ENCODE measurements at regions not wholly inside any gene's neighbourhood (a gene's known extent, or its start where the extent isn't known, plus 50 kb on each side); places are given as distances from the start of the nearest gene placed in this dataset.
"Not testable (repeated sequence)": the region's sequence is repeated elsewhere in the genome, so short reads cannot be mapped to it uniquely, and the experiment has no call there.

GRCh38 chr7:65510187-65510538, 136.5 kb downstream of the ZNF92 start:
- DNase-seq (ENCODE audit: low read depth), result not testable (repeated sequence)

- not testable (repeated sequence) for DNase-seq (ENCODE audit: low read depth)
These were observed 146.1 kb downstream of the ZNF92 start for GRCh38 chr7:65519751-65520150.

- not testable (repeated sequence) for DNase-seq (ENCODE audit: low read depth)
These were observed 172.0 kb downstream of the ZNF92 start for GRCh38 chr7:65545465-65546161.

GRCh38 chr7:65549589-65550443, 176.2 kb downstream of the ZNF92 start:
- DNase-seq (ENCODE audit: low read depth), result not testable (repeated sequence)

GRCh38 chr7:65550444-65550809, 176.8 kb downstream of the ZNF92 start:
- DNase-seq (ENCODE audit: low read depth), result not testable (repeated sequence)

- not testable (repeated sequence) for DNase-seq (ENCODE audit: low read depth)
These were observed 177.4 kb downstream of the ZNF92 start for GRCh38 chr7:65551042-65551441.

GRCh38 chr7:65554553-65555476, 181.2 kb downstream of the ZNF92 start:
- not testable (repeated sequence) for DNase-seq (ENCODE audit: low read depth)

- not testable (repeated sequence) for DNase-seq (ENCODE audit: low read depth)
These were observed 184.9 kb downstream of the ZNF92 start for GRCh38 chr7:65558584-65558983.

- not testable (repeated sequence) for DNase-seq (ENCODE audit: low read depth)
These were observed 188.2 kb downstream of the ZNF92 start for GRCh38 chr7:65561786-65562372.

- DNase-seq (ENCODE audit: low read depth), result not testable (repeated sequence)
These were observed 188.9 kb downstream of the ZNF92 start for GRCh38 chr7:65562522-65562921.

- not testable (repeated sequence) for DNase-seq (ENCODE audit: low read depth)
These were observed 189.7 kb downstream of the ZNF92 start for GRCh38 chr7:65563333-65563732.

GRCh38 chr7:65568226-65568625, 194.6 kb downstream of the ZNF92 start:
- DNase-seq (ENCODE audit: low read depth), result not testable (repeated sequence)

- DNase-seq (ENCODE audit: low read depth), result not testable (repeated sequence)
These were observed 197.3 kb downstream of the ZNF92 start for GRCh38 chr7:65570990-65571389.

GRCh38 chr7:65572581-65572980, 198.9 kb downstream of the ZNF92 start:
- DNase-seq (ENCODE audit: low read depth), result not testable (repeated sequence)

GRCh38 chr7:65576370-65576769, 202.7 kb downstream of the ZNF92 start:
- DNase-seq (ENCODE audit: low read depth), result not testable (repeated sequence)

- not testable (repeated sequence) for DNase-seq (ENCODE audit: low read depth)
These were observed 209.0 kb downstream of the ZNF92 start for GRCh38 chr7:65582518-65583119.

GRCh38 chr7:65602495-65602894, 228.8 kb downstream of the ZNF92 start:
- not testable (repeated sequence) for DNase-seq (ENCODE audit: low read depth)

- no peak for DNase-seq (ENCODE audit: low read depth)
These were observed 235.5 kb downstream of the ZNF92 start for GRCh38 chr7:65609131-65609530.

GRCh38 chr7:65613644-65614289, 240.1 kb downstream of the ZNF92 start:
- DNase-seq (ENCODE audit: low read depth), result not testable (repeated sequence)

GRCh38 chr7:65616111-65616510, 242.5 kb downstream of the ZNF92 start:
- DNase-seq (ENCODE audit: low read depth), result not testable (repeated sequence)

- not testable (repeated sequence) for DNase-seq (ENCODE audit: low read depth)
These were observed 246.6 kb downstream of the ZNF92 start for GRCh38 chr7:65620216-65620615.
